ENCODE measurements at regions not wholly inside any gene's neighbourhood (a gene's known extent, or its start where the extent isn't known, plus 50 kb on each side); places are given as distances from the start of the nearest gene placed in this dataset.

DNA sequence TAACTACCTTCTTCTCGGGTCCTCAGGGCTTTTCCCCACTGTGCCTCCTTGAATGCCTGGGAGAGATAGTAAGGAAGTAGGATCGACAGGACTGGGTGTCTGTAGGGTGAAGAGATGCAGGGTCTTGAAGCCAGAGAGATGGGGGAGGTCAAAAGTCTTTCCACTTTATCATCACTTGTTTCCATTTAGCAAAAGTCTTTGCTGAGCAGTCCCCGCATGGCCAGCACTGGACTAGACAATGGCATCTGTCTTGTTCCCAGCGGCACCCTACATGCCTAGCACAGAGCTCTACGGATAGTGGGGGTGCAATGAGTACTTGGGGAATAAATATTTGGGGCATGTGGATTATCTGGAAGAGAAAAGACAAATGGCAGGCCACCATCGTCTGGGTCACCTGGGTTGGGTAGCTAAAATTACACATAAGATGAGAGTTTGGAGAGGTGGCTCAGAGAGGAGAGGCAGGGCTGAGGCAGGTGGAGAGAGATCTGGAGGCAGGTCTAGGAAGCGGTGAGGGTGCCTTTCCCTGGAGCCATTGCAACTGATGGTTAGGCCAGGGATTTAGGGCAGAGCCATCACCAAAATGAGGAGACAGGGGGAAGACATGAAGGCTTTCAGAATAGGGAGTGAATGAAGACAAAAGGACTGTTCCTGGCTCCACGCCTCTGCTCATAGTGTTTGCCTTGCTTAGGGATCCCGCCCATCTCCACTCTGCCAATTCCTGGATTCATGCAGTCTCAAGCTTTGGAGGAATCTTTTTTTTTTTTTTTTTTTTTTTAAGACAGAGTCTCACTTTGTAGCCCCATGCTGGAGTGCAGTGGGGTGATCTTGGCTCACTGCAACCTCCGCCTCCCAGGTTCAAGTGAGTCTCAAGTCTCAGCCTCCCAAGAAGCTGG is 250.8 kb upstream of the KLF4 start:
- Mint-ChIP-seq H3K9me3 (ENCODE audit: insufficient read depth) (no peaks in the 10 kb centered on the region), H3K4me1 (no peaks in the 10 kb centered on the region), H3K4me3 (no peak overlapping the region), H3K27ac (no peak overlapping the region), H3K27me3 (peaks cover 8% of the 10 kb centered on the region)
- Histone ChIP-seq H3K4me2 (replicated peaks; ENCODE audit: low read depth, low read length, poor library complexity, severe bottlenecking) (no peak overlapping the region), H3K79me2 (ENCODE audit: control insufficient read depth, insufficient read depth, low read length) (no peaks in the 10 kb centered on the region), H3K9ac (ENCODE audit: low read length) (no peak overlapping the region), H4K20me1 (ENCODE audit: control insufficient read depth, insufficient read depth, low read length, poor library complexity, severe bottlenecking) (no peaks in the 10 kb centered on the region), H3K36me3 (replicated peaks in 1 of 2; ENCODE audit: control extremely low read depth in 1 of 2, control insufficient read depth in 1 of 2, extremely low read depth in 1 of 2, insufficient read depth in 2 of 2, low read length in 1 of 2) (no peaks in the 10 kb centered on the region), H3K27ac (ENCODE audit: low read length in 2 of 2) (no peak overlapping the region), H3K4me3 (ENCODE audit: control extremely low read depth in 1 of 5, extremely low read depth in 1 of 5, insufficient read depth in 1 of 5, low read depth in 2 of 5, low read length in 4 of 5) (no peak overlapping the region), H3K4me1 (ENCODE audit: control insufficient read depth in 2 of 2, insufficient read depth in 2 of 2, low read length in 2 of 2) (no peaks in the 10 kb centered on the region), H2AFZ (ENCODE audit: insufficient read depth, low read depth, low read length, poor library complexity, severe bottlenecking) (no peak overlapping the region), H3K27me3 (replicated peaks in 1 of 4; ENCODE audit: control extremely low read depth in 1 of 4, control insufficient read depth in 3 of 4, insufficient read depth in 4 of 4, low read length in 3 of 4) (no peaks in the 10 kb centered on the region), H3K9me3 (ENCODE audit: control extremely low read depth in 1 of 3, control insufficient read depth in 2 of 3, insufficient read depth in 1 of 3, low read length in 2 of 3) (no peaks in the 10 kb centered on the region)
- intact Hi-C loops (cut with micrococcal nuclease): no loop called here
- DNase-seq (no peak), ATAC-seq (ENCODE audit: low read depth) (no peak)
- TF ChIP-seq, protein P1, sequence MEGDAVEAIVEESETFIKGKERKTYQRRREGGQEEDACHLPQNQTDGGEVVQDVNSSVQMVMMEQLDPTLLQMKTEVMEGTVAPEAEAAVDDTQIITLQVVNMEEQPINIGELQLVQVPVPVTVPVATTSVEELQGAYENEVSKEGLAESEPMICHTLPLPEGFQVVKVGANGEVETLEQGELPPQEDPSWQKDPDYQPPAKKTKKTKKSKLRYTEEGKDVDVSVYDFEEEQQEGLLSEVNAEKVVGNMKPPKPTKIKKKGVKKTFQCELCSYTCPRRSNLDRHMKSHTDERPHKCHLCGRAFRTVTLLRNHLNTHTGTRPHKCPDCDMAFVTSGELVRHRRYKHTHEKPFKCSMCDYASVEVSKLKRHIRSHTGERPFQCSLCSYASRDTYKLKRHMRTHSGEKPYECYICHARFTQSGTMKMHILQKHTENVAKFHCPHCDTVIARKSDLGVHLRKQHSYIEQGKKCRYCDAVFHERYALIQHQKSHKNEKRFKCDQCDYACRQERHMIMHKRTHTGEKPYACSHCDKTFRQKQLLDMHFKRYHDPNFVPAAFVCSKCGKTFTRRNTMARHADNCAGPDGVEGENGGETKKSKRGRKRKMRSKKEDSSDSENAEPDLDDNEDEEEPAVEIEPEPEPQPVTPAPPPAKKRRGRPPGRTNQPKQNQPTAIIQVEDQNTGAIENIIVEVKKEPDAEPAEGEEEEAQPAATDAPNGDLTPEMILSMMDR (IDR thresholded peaks at IDR 0.05): no peak
- no peak for TF ChIP-seq EZH2 (IDR thresholded peaks at IDR 0.05; ENCODE audit: borderline replicate concordance, insufficient read depth, low read depth, low read length, poor library complexity, severe bottlenecking)
- ChIA-PET CTCF (no interaction called here), POLR2A (interaction anchor here (0.6 kb wide), 1 partner anchor 1435 kb away, joined by 3 read pairs; no protein-coding TSS in a partner anchor)
- 99% methylated on average over 7 of the region's 10 CpGs for WGBS (ENCODE audit: insufficient coverage)

DNA sequence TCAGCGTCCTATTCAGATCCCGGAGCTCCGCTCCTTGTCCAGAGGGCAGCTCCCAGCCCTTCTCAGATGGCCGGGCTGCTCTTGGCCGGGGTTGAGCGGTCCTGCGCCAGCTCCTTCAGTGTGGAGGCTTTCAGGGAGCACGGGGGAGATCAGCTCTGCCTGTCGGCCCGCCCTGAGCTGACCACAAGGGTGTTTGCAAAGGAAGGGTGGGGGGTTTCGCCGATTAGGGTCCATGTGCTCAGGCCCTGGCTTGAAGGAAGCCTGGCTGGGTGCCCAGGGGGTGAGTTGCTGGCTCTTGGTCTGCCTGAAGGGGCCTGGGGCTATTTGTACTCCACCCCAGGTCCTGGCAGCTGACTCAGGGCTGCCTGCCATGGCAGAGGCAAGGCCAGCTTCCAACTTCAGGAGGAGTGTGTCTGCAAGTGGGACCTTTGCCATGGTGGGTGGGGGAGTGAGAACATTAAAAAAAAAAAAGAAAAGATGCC is 250.1 kb upstream of the KLF4 start:
- H3K4me3 ChIP-seq (ENCODE audit: control extremely low read depth in 1 of 5, extremely low read depth in 1 of 5, insufficient read depth in 1 of 5, low read depth in 2 of 5, low read length in 4 of 5): no peak overlapping the region
- Mint-ChIP-seq H3K27ac (no peak overlapping the region), H3K27me3 (peaks cover 8% of the 10 kb centered on the region), H3K4me3 (no peak overlapping the region), H3K9me3 (ENCODE audit: insufficient read depth) (no peaks in the 10 kb centered on the region), H3K4me1 (no peaks in the 10 kb centered on the region)
- no peaks in the 10 kb centered on the region for H3K36me3 ChIP-seq (replicated peaks in 1 of 2; ENCODE audit: control extremely low read depth in 1 of 2, control insufficient read depth in 1 of 2, extremely low read depth in 1 of 2, insufficient read depth in 2 of 2, low read length in 1 of 2)
- WGBS (ENCODE audit: insufficient coverage): 95% methylated on average over 11 of the region's 12 CpGs
- no peak overlapping the region for H3K4me2 ChIP-seq (replicated peaks; ENCODE audit: low read depth, low read length, poor library complexity, severe bottlenecking)
- DNase-seq (no peak), ATAC-seq (ENCODE audit: low read depth) (no peak)
- CTCF ChIA-PET: no interaction called here
- POLR2A ChIA-PET: no interaction called here
- TF ChIP-seq, protein P1 (IDR thresholded peaks at IDR 0.05): no peak
- TF ChIP-seq EZH2 (IDR thresholded peaks at IDR 0.05; ENCODE audit: borderline replicate concordance, insufficient read depth, low read depth, low read length, poor library complexity, severe bottlenecking): no peak
- no peak overlapping the region for H3K9ac ChIP-seq (ENCODE audit: low read length)
- intact Hi-C loops (cut with micrococcal nuclease): no loop called here
- H3K27ac ChIP-seq (ENCODE audit: low read length in 2 of 2): no peak overlapping the region
- no peaks in the 10 kb centered on the region for H3K27me3 ChIP-seq (replicated peaks in 1 of 4; ENCODE audit: control extremely low read depth in 1 of 4, control insufficient read depth in 3 of 4, insufficient read depth in 4 of 4, low read length in 3 of 4)
- H2AFZ ChIP-seq (ENCODE audit: insufficient read depth, low read depth, low read length, poor library complexity, severe bottlenecking): no peak overlapping the region
- no peaks in the 10 kb centered on the region for H3K79me2 ChIP-seq (ENCODE audit: control insufficient read depth, insufficient read depth, low read length)
- H3K4me1 ChIP-seq (ENCODE audit: control insufficient read depth in 2 of 2, insufficient read depth in 2 of 2, low read length in 2 of 2): no peaks in the 10 kb centered on the region
- H3K9me3 ChIP-seq (ENCODE audit: control extremely low read depth in 1 of 3, control insufficient read depth in 2 of 3, insufficient read depth in 1 of 3, low read length in 2 of 3): no peaks in the 10 kb centered on the region
- H4K20me1 ChIP-seq (ENCODE audit: control insufficient read depth, insufficient read depth, low read length, poor library complexity, severe bottlenecking): no peaks in the 10 kb centered on the region

Data from B cell (primary cell).